Breast epithelium (tissue), 4 donors: ENCODE measurements at regions not wholly inside any gene's neighbourhood (a gene's known extent, or its start where the extent isn't known, plus 50 kb on each side); places are given as distances from the start of the nearest gene placed in this dataset.

Experiments
- DNase-seq, 2 donors: peaks; one replicate each; pipeline ENCODE4 v3.0.0-alpha.2; 2019; ENCODE audit warnings: low spot score in 2 of 2
- H3K27ac ChIP-seq, 2 donors: fragments of 200-600 bp; sonication (generic) in 1 of 2; one replicate each; pipeline ENCODE4 v1.5.1; 2016 to 2019; ENCODE audit warnings: mild to moderate bottlenecking in 1 of 2
- H3K27me3 ChIP-seq, 2 donors: fragments of 200-600 bp; sonication (generic) in 1 of 2; one replicate each; pipeline versions ENCODE4 v1.5.1 to v1.6.0; 2017 to 2019; ENCODE audit warnings: control low read depth in 1 of 2, mild to moderate bottlenecking in 1 of 2
- H3K36me3 ChIP-seq: fragments of 200-600 bp; one replicate; pipeline ENCODE4 v1.5.1; 2019
- H3K4me1 ChIP-seq, 2 donors: fragments of 200-600 bp; sonication (generic); one replicate each; pipeline ENCODE4 v1.5.1; 2016 to 2019; ENCODE audit warnings: control low read depth in 1 of 2
- H3K4me3 ChIP-seq, 3 donors: fragments of 200-600 bp; sonication (generic); 1 replicate in 2 of 3; 2 replicates in 1 of 3; pipeline ENCODE4 v1.5.1; 2016 to 2019; ENCODE audit warnings: mild to moderate bottlenecking in 3 of 3, moderate library complexity in 2 of 3
- H3K9me3 ChIP-seq, 2 donors: fragments of 200-600 bp; sonication (generic) in 1 of 2; one replicate each; pipeline ENCODE4 v1.5.1; 2016 to 2019; ENCODE audit warnings: control low read depth in 1 of 2
- CTCF ChIP-seq, 3 donors: fragments of 450-650 bp; IDR thresholded peaks; one replicate each; pipeline ENCODE4 v1.5.1; 2016 to 2017; ENCODE audit warnings: antibody characterized with exemption in 3 of 3, mild to moderate bottlenecking in 3 of 3, moderate library complexity in 3 of 3
- POLR2A ChIP-seq: fragments of 450-650 bp; IDR thresholded peaks from one replicate; pipeline ENCODE4 v1.6.1; 2016; ENCODE audit warnings: antibody characterized with exemption, mild to moderate bottlenecking, moderate library complexity
- POLR2AphosphoS5 ChIP-seq, 3 donors: sonication (generic); formaldehyde crosslinking; IDR thresholded peaks; one replicate each; pipeline ENCODE4 v1.6.1; 2017; ENCODE audit warnings: antibody characterized with exemption in 3 of 3
- intact Hi-C: fragments of 100-400 bp; cut with DNase I; formaldehyde crosslinking; loops from one replicate; pipeline ENCODE4 v1.15.1; 2023; ENCODE audit warnings: low total_unique reads

- H3K27me3 ChIP-seq = no peaks in the 10 kb centered on the region
- no peak for DNase-seq
- intact Hi-C loops = no loop called here
- H3K27ac ChIP-seq = no peak overlapping the region
- TF ChIP-seq POLR2AphosphoS5 (IDR thresholded peaks at IDR 0.05) (no peak), CTCF (IDR thresholded peaks at IDR 0.05) (no peak)
- H3K4me3 ChIP-seq = no peak overlapping the region
- H3K36me3 ChIP-seq = no peaks in the 10 kb centered on the region
- no peaks in the 10 kb centered on the region for H3K9me3 ChIP-seq
- H3K4me1 ChIP-seq = no peaks in the 10 kb centered on the region
Observed at GRCh38 chr10:53135897-53136253, 363.3 kb upstream of the MBL2 start.

GRCh38 chr10:53135213-53135896 lies 362.8 kb upstream of the MBL2 start:
- intact Hi-C loops = no loop called here
- no peak for TF ChIP-seq POLR2A
- no peak for TF ChIP-seq POLR2AphosphoS5 (IDR thresholded peaks at IDR 0.05)
- no peak for TF ChIP-seq CTCF (IDR thresholded peaks at IDR 0.05)
- Histone ChIP-seq H3K36me3 (no peaks in the 10 kb centered on the region), H3K9me3 (no peaks in the 10 kb centered on the region), H3K27ac (no peak overlapping the region), H3K4me1 (no peaks in the 10 kb centered on the region), H3K27me3 (no peaks in the 10 kb centered on the region), H3K4me3 (no peak overlapping the region)
- no peak for DNase-seq

- Histone ChIP-seq H3K9me3 (no peaks in the 10 kb centered on the region), H3K4me1 (no peaks in the 10 kb centered on the region), H3K36me3 (no peaks in the 10 kb centered on the region), H3K27ac (no peak overlapping the region), H3K27me3 (no peaks in the 10 kb centered on the region), H3K4me3 (no peak overlapping the region)
- TF ChIP-seq CTCF (IDR thresholded peaks at IDR 0.05) (no peak), POLR2A (no peak), POLR2AphosphoS5 (IDR thresholded peaks at IDR 0.05) (no peak)
- DNase-seq = no peak
- intact Hi-C loops = no loop called here
Observed at GRCh38 chr10:53134050-53134449, 361.5 kb upstream of the MBL2 start.

- H3K4me1 ChIP-seq = no peaks in the 10 kb centered on the region
- intact Hi-C loops = no loop called here
- TF ChIP-seq POLR2AphosphoS5 (IDR thresholded peaks at IDR 0.05) (no peak), POLR2A (no peak), CTCF (IDR thresholded peaks at IDR 0.05) (no peak)
Observed at GRCh38 chr10:53130337-53130736, 357.8 kb upstream of the MBL2 start.

GRCh38 chr10:53127686-53128085 lies 355.1 kb upstream of the MBL2 start:
- H3K9me3 ChIP-seq = no peaks in the 10 kb centered on the region
- no peak overlapping the region for H3K27ac ChIP-seq
- no peaks in the 10 kb centered on the region for H3K36me3 ChIP-seq
- H3K27me3 ChIP-seq = no peaks in the 10 kb centered on the region
- H3K4me1 ChIP-seq = no peaks in the 10 kb centered on the region
- no peak for DNase-seq
- intact Hi-C loops = no loop called here
- H3K4me3 ChIP-seq = no peak overlapping the region
- no peak for TF ChIP-seq CTCF (IDR thresholded peaks at IDR 0.05)
- no peak for TF ChIP-seq POLR2AphosphoS5 (IDR thresholded peaks at IDR 0.05)
- TF ChIP-seq POLR2A = no peak

More at GRCh38 chr10:53130337-53130736, 357.8 kb upstream of the MBL2 start:
- Histone ChIP-seq H3K4me3 (no peak overlapping the region), H3K36me3 (no peaks in the 10 kb centered on the region), H3K9me3 (no peaks in the 10 kb centered on the region), H3K27me3 (no peaks in the 10 kb centered on the region), H3K27ac (no peak overlapping the region)
- DNase-seq = no peak
